HG03354 (cell line): ENCODE measurements at regions not wholly inside any gene's neighbourhood (a gene's known extent, or its start where the extent isn't known, plus 50 kb on each side); places are given as distances from the start of the nearest gene placed in this dataset.
"Not testable (repeated sequence)": the region's sequence is repeated elsewhere in the genome, so short reads cannot be mapped to it uniquely, and the experiment has no call there.

ENCODE experiments used
- ATAC-seq: cut with Tn5 transposase; IDR thresholded peaks from one replicate; pipeline ENCODE4 v1.9.1; 2021; ENCODE audit warnings: mild to moderate bottlenecking; ENCODE audit not compliant: unreplicated experiment, poor library complexity, severe bottlenecking

- ATAC-seq = no peak
Measured at GRCh38 chr3:94459167-94459566, 396.3 kb downstream of the NSUN3 start.

DNA sequence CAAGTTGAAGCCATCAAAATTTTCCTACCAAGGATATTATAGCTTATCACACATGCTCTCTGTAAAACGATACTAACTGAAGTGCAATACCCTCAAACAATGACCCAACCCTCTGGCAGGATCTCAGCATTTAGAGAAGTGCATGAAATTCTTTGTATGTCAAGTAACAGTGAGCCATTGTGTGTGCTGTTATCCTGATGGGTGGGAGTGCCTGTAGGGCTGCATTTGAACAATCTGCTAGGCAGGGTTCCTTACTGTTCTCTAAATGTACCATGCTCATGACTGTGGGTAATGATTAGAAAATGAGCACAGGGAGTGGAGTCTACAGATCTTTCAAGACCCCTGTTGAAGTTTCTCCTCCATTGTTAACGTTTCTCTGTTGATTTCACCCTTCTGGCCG is 398.1 kb downstream of the NSUN3 start:
- no peak for ATAC-seq

GRCh38 chr3:94462931-94463330 is 400.1 kb downstream of the NSUN3 start:
- no peak for ATAC-seq

- no peak for ATAC-seq
Measured at GRCh38 chr3:94472511-94472910, 409.6 kb downstream of the NSUN3 start.

DNA sequence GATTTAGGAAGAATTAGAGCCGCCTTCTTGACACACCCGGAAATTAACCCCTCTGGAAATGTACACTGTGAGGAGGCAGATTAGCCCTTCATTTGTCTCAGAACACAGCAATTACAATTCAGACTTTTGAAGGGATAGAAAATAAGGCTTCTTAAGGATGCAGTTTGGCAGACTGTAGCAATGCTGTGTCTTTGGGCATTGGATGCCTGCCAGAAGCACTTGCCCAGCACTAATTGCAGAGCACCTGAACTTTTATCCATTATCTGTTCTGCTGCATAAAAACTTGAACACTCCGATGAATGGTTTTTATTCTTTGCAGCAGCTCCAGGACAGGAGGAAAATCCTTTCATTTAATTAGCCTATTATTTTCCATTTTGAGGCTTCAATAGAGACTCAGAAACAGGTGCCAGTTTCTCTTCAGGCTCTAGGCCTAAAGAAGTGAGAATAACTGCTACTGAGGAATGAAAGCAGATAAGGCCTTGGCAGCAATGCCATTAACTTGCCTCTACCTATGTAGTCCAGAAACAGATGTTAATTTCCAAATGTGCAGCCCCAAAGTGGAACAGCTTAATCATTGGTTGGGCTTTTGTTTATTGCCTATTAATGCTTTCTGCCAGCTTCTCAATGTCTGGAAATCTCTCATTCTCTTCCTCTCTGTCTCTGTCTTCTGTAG is 418.5 kb downstream of the NSUN3 start:
- ATAC-seq = no peak

- ATAC-seq = no peak
Measured at GRCh38 chr3:94482686-94483085, 419.8 kb downstream of the NSUN3 start.

DNA sequence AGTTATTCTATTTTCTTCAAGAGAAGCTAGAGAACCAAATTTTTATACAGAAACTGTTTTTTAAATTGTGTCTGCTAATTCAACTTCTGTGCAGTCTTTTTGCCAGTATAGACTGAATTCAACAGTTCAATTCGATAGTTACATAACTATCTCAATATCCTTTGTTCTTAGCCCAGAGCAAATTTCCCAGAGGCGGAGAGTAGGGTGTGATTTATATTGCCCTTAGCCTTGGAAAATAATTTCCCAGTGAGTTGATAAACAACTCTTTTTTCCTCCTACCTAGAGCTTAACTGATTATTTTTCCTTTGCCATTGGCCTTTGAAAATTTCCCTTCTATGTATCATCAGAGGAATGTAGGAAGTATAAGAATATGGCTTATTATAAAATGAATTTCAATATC is 420.5 kb downstream of the NSUN3 start:
- ATAC-seq = no peak

DNA sequence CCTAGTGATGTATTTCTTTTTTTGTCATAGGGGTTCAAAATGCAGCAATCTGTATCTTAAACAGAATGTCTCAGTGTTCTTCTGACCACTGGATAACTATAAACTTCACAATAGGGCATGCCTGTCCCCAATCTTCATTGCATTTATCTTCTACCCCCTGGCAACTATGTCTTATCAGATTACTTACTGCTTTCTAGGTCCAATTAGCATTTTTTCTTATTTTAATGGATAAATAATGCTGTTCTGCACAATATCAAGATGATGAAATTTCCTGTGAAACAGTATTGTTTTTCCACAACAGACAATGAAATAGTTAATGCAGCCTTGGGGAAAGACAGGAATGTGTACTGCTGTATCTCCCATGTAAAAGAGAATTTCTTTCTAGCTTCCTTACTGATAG is 432.1 kb downstream of the NSUN3 start:
- ATAC-seq = no peak

DNA sequence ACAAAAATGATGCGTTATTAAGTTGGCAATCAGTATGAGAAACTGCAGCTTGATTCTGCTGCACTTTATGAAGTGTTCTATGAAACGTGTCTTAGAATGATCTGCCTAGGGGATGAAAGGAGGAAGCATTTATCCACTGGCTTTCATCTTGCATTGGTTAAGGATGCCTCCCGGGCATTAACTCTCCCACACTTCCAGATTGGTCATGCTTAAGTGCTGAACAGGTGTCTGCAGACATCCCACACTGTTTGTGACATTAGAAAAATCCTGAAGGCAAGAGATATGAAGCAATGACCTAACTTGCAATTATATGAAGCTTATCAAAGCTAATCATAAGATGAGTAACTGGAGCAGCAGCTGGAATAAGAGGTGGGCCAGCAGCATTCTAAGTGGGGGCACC is 437.3 kb downstream of the NSUN3 start:
- no peak for ATAC-seq

DNA sequence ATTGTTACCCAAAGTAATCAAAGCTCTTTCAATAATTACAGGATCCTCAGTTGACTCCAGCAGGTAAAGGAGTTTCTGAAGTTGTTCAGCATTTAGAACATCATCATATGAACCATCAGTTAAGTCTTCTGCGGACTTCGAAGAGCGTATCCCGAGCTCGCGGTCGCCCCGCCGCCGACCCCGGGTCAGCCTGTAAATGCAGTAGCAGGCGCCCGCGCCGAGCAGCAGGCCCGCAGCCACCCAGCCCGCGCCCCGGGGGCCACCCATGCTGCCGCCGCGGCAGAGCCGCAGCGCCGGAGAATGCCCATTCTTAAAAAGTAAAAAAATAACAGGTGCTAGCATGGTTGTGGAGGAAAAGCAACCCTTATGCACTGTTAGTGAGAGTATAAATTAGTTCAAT is 444.5 kb downstream of the NSUN3 start:
- not testable (repeated sequence) for ATAC-seq

GRCh38 chr3:94512876-94513275 is 450.0 kb downstream of the NSUN3 start:
- no peak for ATAC-seq

- ATAC-seq = no peak
Measured at GRCh38 chr3:94513600-94513999, 450.7 kb downstream of the NSUN3 start.

DNA sequence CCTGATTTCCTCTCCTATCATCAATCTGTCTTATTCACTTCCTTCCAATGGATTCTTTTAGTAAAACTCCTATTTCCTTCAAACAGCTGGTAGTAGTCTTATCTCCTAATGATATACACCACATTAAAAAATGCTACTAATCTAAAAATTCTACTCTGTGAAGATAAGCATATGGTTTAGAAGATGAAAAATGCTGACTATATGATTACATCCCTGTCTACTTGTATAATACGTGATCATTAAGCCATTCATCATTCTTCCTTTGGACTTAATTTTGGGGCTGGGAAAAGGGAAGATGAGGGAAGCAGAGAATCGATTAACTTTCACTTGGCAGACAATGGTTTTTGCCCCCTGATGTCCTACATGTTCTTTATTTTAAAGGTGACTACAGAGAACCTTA is 453.1 kb downstream of the NSUN3 start:
- no peak for ATAC-seq

DNA sequence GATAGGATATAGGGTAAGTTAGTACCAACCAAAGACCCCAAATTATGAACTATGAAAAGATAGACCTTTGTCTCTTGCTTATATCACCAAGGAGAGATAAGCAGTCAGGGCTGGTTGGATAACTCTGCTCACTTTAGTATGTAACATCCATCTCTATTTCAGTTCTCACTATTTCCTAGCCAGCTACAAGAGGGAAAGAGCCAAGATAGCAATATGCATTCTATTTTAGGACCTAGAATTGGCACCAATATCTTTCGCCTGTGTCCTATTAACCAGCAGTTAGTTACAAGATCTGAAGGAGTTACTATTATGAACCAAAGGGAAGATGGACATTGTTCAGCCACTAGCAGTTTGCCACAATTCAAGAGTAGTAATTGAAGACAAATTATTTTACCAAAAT is 457.5 kb downstream of the NSUN3 start:
- no peak for ATAC-seq

DNA sequence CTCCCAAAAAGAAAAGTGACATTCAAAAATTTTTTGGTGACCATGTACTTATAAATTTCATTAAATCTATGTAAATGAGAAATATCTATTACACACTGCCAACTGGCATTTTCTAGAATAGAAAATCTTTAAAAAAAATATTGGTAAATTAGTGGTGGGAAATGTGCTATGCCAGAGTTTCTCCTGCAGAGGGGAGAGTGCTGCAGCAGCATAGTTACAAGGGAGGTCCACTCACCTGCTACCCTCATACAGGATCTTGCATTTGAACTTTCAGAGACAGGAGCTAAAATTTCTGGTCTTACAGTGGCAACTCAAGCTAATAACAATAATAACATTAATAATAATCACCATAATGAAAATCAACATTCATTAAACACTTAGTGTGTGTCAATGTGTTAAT is 459.6 kb downstream of the NSUN3 start:
- no peak for ATAC-seq

GRCh38 chr3:94524102-94524919 is 461.4 kb downstream of the NSUN3 start:
- no peak for ATAC-seq

DNA sequence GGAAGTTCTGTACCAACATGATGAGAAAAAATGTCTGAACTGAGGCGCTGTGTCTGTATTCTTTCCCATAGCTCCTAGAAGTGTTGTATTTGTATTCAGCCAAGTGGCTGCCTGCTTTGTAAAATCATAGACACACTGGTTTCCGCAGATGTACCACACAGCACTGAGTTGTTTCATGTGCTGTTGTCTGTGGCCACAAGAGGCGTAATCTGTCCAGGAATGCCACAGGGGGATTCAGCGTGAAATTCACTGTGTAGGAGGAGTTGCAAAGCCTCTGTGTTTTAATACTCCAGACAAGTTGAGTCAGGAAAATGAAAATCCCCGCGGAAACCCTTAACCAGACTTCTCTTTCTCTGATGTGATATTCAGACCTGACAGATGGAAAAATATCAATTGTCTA is 462.2 kb downstream of the NSUN3 start:
- ATAC-seq = no peak

DNA sequence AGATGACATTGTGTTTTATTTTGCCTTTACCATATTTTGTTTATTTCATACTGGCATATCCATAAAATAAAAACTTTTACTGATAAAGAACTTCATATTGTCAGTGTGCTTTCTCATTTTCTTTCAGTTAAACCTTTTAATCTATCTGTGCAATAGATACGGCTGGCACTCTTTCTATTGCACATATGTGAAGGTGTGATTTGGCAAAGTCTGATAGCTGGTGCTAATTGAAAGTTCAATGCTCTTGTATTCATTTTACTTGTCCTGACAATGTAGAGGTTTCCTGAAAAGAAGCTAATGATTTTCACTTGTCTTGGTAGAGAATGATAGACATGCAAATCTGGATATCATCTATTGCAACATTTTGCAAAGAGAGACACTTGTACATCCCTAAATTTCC is 467.0 kb downstream of the NSUN3 start:
- ATAC-seq = no peak

DNA sequence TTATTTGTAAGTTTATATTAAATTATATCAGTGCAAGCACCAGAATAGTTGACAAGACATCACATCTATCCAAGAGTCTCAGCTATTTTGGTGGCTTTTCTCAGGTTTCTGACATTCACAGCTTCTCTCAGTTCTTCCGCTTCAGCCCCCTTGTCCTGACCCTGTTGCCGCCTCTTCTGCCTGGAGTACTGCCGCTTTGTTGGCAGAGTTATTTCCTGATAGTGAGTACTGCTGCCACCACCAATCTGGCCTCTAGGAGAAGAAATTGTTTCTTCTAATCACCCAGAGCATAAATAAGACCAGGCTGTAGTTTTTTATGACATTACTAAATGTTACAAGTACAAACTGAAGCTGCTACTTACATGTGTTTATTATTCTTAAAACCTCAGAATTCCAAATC is 470.1 kb downstream of the NSUN3 start:
- ATAC-seq = no peak

GRCh38 chr3:94539937-94540336 is 477.1 kb downstream of the NSUN3 start:
- no peak for ATAC-seq

GRCh38 chr3:94543161-94543560 is 480.3 kb downstream of the NSUN3 start:
- no peak for ATAC-seq
